ENCODE measurements at regions not wholly inside any gene's neighbourhood (a gene's known extent, or its start where the extent isn't known, plus 50 kb on each side); places are given as distances from the start of the nearest gene placed in this dataset.

- intact Hi-C loops (cut with micrococcal nuclease), result no loop called here
- Histone ChIP-seq H3K36me3 (replicated peaks in 1 of 2; ENCODE audit: control extremely low read depth in 1 of 2, control insufficient read depth in 1 of 2, extremely low read depth in 1 of 2, insufficient read depth in 2 of 2, low read length in 1 of 2) (no peaks in the 10 kb centered on the region), H3K27ac (ENCODE audit: low read length in 2 of 2) (no peak overlapping the region), H3K4me1 (ENCODE audit: control insufficient read depth in 2 of 2, insufficient read depth in 2 of 2, low read length in 2 of 2) (no peaks in the 10 kb centered on the region), H3K27me3 (replicated peaks in 1 of 4; ENCODE audit: control extremely low read depth in 1 of 4, control insufficient read depth in 3 of 4, insufficient read depth in 4 of 4, low read length in 3 of 4) (no peaks in the 10 kb centered on the region), H2AFZ (ENCODE audit: insufficient read depth, low read depth, low read length, poor library complexity, severe bottlenecking) (no peak overlapping the region), H3K9me3 (ENCODE audit: control extremely low read depth in 1 of 3, control insufficient read depth in 2 of 3, insufficient read depth in 1 of 3, low read length in 2 of 3) (peaks cover 0 to 1% (median 0%) of the 10 kb centered on the region in 3 donors), H3K79me2 (ENCODE audit: control insufficient read depth, insufficient read depth, low read length) (no peaks in the 10 kb centered on the region), H3K4me3 (ENCODE audit: control extremely low read depth in 1 of 5, extremely low read depth in 1 of 5, insufficient read depth in 1 of 5, low read depth in 2 of 5, low read length in 4 of 5) (no peak overlapping the region), H4K20me1 (ENCODE audit: control insufficient read depth, insufficient read depth, low read length, poor library complexity, severe bottlenecking) (no peaks in the 10 kb centered on the region), H3K4me2 (replicated peaks; ENCODE audit: low read depth, low read length, poor library complexity, severe bottlenecking) (no peak overlapping the region), H3K9ac (ENCODE audit: low read length) (no peak overlapping the region)
- CTCF ChIA-PET, result no interaction called here
- WGBS (ENCODE audit: insufficient coverage), result 83% methylated on average over 2 of the region's 3 CpGs
- TF ChIP-seq EZH2 (IDR thresholded peaks at IDR 0.05; ENCODE audit: borderline replicate concordance, insufficient read depth, low read depth, low read length, poor library complexity, severe bottlenecking), result no peak
- POLR2A ChIA-PET, result no interaction called here
- H3K9me3 Mint-ChIP-seq (ENCODE audit: insufficient read depth), result no peaks in the 10 kb centered on the region
- no peaks in the 10 kb centered on the region for H3K27me3 Mint-ChIP-seq
- H3K4me3 Mint-ChIP-seq, result no peak overlapping the region
- no peak overlapping the region for H3K27ac Mint-ChIP-seq
- no peak for DNase-seq
- H3K4me1 Mint-ChIP-seq, result no peaks in the 10 kb centered on the region
- ATAC-seq (ENCODE audit: low read depth), result no peak
These were observed 418.9 kb upstream of the PRMT6 start for GRCh38 chr1:106637566-106637965.

- no peak overlapping the region for H3K27ac ChIP-seq (ENCODE audit: low read length in 2 of 2)
- Mint-ChIP-seq H3K27me3 (no peaks in the 10 kb centered on the region), H3K4me1 (no peaks in the 10 kb centered on the region), H3K27ac (no peak overlapping the region), H3K9me3 (ENCODE audit: insufficient read depth) (no peaks in the 10 kb centered on the region), H3K4me3 (no peak overlapping the region)
- ATAC-seq (ENCODE audit: low read depth) (no peak), DNase-seq (no peak)
- H3K79me2 ChIP-seq (ENCODE audit: control insufficient read depth, insufficient read depth, low read length), result no peaks in the 10 kb centered on the region
- no peak overlapping the region for H3K4me3 ChIP-seq (ENCODE audit: control extremely low read depth in 1 of 5, extremely low read depth in 1 of 5, insufficient read depth in 1 of 5, low read depth in 2 of 5, low read length in 4 of 5)
- no peaks in the 10 kb centered on the region for H3K36me3 ChIP-seq (replicated peaks in 1 of 2; ENCODE audit: control extremely low read depth in 1 of 2, control insufficient read depth in 1 of 2, extremely low read depth in 1 of 2, insufficient read depth in 2 of 2, low read length in 1 of 2)
- no peaks in the 10 kb centered on the region for H4K20me1 ChIP-seq (ENCODE audit: control insufficient read depth, insufficient read depth, low read length, poor library complexity, severe bottlenecking)
- H3K9me3 ChIP-seq (ENCODE audit: control extremely low read depth in 1 of 3, control insufficient read depth in 2 of 3, insufficient read depth in 1 of 3, low read length in 2 of 3), result no peaks in the 10 kb centered on the region
- ChIA-PET CTCF (no interaction called here), POLR2A (no interaction called here)
- H3K4me1 ChIP-seq (ENCODE audit: control insufficient read depth in 2 of 2, insufficient read depth in 2 of 2, low read length in 2 of 2), result no peaks in the 10 kb centered on the region
- intact Hi-C loops (cut with micrococcal nuclease), result no loop called here
- TF ChIP-seq CTCF (IDR thresholded peaks at IDR 0.05) (no peak), EZH2 (IDR thresholded peaks at IDR 0.05; ENCODE audit: borderline replicate concordance, insufficient read depth, low read depth, low read length, poor library complexity, severe bottlenecking) (no peak)
- H2AFZ ChIP-seq (ENCODE audit: insufficient read depth, low read depth, low read length, poor library complexity, severe bottlenecking), result no peak overlapping the region
- H3K9ac ChIP-seq (ENCODE audit: low read length), result no peak overlapping the region
- H3K27me3 ChIP-seq (replicated peaks in 1 of 4; ENCODE audit: control extremely low read depth in 1 of 4, control insufficient read depth in 3 of 4, insufficient read depth in 4 of 4, low read length in 3 of 4), result no peaks in the 10 kb centered on the region
- H3K4me2 ChIP-seq (replicated peaks; ENCODE audit: low read depth, low read length, poor library complexity, severe bottlenecking), result no peak overlapping the region
These were observed 410.2 kb upstream of the PRMT6 start for GRCh38 chr1:106646261-106646784.
